ENCODE measurements at regions not wholly inside any gene's neighbourhood (a gene's known extent, or its start where the extent isn't known, plus 50 kb on each side); places are given as distances from the start of the nearest gene placed in this dataset.

DNA sequence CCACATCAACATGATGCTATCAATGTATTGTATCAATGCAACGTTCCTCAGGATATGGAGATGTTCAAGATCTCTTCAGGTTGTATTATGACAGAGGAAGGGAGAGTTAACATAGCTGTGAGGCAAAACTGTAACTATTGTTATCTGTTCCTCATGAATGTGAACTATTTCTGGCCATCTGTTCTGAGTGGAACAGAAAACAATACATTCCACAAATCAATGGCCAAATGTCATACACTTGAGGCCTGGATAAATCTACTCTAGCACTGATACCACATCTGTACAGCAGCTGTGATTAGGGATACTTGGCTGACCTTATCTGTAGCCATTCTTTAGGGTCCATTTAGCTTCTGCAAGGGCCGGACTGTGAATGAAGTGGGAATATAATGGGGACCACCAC lies 447.9 kb downstream of the IRS1 start:
- TF ChIP-seq POLR2A (IDR thresholded peaks at IDR 0.05) = no peak
- TF ChIP-seq, protein P1, sequence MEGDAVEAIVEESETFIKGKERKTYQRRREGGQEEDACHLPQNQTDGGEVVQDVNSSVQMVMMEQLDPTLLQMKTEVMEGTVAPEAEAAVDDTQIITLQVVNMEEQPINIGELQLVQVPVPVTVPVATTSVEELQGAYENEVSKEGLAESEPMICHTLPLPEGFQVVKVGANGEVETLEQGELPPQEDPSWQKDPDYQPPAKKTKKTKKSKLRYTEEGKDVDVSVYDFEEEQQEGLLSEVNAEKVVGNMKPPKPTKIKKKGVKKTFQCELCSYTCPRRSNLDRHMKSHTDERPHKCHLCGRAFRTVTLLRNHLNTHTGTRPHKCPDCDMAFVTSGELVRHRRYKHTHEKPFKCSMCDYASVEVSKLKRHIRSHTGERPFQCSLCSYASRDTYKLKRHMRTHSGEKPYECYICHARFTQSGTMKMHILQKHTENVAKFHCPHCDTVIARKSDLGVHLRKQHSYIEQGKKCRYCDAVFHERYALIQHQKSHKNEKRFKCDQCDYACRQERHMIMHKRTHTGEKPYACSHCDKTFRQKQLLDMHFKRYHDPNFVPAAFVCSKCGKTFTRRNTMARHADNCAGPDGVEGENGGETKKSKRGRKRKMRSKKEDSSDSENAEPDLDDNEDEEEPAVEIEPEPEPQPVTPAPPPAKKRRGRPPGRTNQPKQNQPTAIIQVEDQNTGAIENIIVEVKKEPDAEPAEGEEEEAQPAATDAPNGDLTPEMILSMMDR (IDR thresholded peaks at IDR 0.05) = no peak
